ENCODE measurements at regions not wholly inside any gene's neighbourhood (a gene's known extent, or its start where the extent isn't known, plus 50 kb on each side); places are given as distances from the start of the nearest gene placed in this dataset.
A peak's percentile ranks its signal among the peaks of the same experiment; 100 is the strongest.
"Not testable (repeated sequence)": the region's sequence is repeated elsewhere in the genome, so short reads cannot be mapped to it uniquely, and the experiment has no call there.

GRCh38 chr1:38193040-38193439 is 146.4 kb upstream of the POU3F1 start:
- DNase-seq (ENCODE audit: low spot score), result no peak

DNA sequence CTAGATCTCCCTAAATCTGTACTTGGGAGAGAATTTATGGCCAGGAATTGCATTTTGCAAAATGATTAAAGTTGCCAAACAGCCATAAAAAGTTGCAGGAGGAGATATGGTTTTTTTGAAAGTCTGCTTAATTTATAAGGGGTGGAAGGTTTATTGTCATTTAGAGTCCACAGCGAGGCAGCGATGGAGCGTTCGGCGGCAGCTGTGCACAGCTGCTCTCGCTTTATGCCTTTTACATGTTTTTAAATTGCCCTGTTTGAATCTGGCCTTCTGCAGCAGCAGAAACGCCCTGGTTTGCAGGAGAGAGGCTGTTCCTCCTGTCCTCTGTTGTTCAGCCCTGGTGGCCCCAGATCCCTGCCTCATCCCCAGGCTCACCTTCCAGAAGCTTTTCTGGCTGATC is 144.9 kb upstream of the POU3F1 start:
- no peak for DNase-seq (ENCODE audit: low spot score)

- no peak for DNase-seq (ENCODE audit: low spot score)
Measured at GRCh38 chr1:38190983-38191382, 144.4 kb upstream of the POU3F1 start.

DNA sequence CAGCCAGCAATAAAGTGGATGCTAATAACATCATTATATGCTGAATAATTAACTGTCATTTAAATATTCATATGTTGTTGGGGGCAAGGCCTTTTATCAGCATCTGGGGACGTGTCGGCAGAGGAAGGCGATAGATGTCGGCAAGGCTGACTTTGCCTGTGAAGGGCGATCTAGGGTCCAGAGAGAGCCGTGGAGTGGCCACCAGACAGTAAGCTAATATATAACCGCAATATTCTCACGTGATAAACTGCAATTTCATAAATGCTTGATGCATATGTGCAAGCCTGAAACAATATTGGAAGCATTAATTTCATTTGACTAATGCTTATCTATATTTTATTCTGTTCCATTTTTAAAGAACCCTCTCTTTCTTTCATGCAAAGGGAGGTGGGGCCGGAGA is 141.0 kb upstream of the POU3F1 start:
- DNase-seq (ENCODE audit: low spot score), result no peak

DNA sequence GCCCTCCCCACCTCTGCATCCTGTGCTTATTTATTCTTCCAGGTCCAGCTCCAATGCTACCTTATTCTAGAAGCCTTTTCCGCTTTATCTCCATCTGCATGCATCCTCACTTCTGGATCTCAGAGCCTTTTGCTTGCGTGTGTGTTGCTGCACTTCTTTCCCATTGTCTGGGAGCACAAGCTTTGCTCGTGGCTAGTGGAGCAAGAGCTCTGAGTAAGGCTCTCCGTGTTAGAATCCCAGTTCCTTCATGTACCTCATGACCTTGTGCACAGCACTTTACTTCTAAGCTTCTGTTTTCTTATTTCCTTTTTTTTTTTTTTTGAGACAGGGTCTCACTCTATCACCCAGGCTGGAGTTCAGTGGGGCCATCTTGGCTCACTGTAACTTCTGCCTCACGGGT is 140.0 kb upstream of the POU3F1 start:
- DNase-seq (ENCODE audit: low spot score), result no peak

- DNase-seq (ENCODE audit: low spot score), result no peak
Measured at GRCh38 chr1:38185913-38186312, 139.3 kb upstream of the POU3F1 start.

DNA sequence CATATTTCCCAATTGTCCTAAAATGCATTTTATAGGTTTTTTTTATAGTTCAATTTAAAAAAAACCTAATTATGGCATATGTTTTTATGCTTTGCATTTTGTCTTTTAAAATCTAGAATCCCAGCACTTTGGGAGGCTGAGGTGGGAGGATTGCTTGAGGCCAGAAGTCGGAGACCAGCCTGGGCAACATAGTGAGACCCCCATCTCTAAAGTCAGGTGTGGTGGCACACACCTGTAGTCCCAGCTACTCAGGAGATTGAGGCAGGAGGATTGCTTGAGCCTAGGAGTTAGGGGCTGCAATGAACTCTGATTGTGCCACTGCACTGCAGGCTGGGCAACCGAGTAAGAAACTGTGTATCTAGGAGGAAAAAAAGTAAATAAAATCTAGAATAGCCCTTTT is 137.2 kb upstream of the POU3F1 start:
- no peak for DNase-seq (ENCODE audit: low spot score)

- DNase-seq (ENCODE audit: low spot score), result no peak
Measured at GRCh38 chr1:38183096-38183495, 136.5 kb upstream of the POU3F1 start.

DNA sequence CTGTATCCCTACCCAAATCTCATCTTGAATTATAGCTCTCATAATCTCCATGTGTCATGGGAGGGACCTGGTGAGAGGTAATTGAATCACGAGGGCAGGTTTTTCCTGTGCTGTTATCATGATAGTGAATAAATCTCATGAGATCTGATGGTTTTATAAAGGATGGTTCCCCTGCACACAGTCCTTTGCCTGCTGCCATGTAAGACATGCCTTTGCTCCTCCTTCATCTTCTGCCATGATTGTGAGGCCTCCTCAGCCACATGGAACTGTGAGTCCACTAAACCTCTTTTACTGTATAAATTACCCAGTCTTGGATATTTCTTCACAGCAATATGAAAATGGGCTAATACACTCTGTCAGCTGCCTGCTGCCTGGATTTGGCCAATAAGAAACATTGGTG is 133.8 kb upstream of the POU3F1 start:
- DNase-seq (ENCODE audit: low spot score), result not testable (repeated sequence)

GRCh38 chr1:38179483-38179882 is 132.9 kb upstream of the POU3F1 start:
- DNase-seq (ENCODE audit: low spot score), result no peak

DNA sequence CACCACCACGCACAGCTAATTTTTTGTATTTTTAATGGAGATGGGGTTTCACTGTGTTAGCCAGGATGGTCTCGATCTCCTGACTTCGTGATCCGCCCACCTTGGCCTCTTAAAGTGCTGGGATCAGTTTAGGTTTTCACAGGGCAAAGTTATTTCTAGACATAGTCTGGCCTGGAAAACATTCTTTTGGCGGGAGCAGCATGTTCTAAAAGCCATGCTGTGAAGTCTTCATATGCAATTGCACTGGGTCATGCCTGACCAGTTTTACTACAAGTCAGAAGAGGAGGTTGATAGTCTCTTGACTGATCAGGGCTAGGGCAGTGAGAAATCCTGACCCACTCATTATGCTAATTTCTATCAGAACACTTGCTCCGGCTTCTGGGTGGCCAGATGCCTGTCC is 131.6 kb upstream of the POU3F1 start:
- DNase-seq (ENCODE audit: low spot score), result no peak

DNA sequence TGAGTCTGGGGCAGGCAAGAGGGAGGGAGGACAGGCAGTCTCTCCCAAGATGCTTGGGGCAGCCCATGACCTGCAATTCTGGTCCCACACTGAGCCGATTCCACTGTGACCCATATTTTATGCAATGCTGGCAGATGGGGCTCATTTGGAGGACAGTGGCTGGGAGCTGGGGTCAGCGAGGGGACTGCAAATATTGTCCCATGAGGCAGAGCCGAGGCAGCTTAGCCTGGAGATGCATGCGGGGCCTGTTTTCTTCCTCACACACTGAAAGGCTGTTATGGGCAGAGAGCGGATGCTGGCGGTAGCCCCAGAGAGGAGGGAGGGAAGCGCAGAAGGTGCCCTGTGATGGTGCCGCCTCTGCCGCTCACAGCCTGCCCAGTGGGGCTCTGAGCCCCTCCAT is 128.5 kb upstream of the POU3F1 start:
- DNase-seq (ENCODE audit: low spot score), result no peak

GRCh38 chr1:38173848-38174247 is 127.3 kb upstream of the POU3F1 start:
- DNase-seq (ENCODE audit: low spot score), result no peak

DNA sequence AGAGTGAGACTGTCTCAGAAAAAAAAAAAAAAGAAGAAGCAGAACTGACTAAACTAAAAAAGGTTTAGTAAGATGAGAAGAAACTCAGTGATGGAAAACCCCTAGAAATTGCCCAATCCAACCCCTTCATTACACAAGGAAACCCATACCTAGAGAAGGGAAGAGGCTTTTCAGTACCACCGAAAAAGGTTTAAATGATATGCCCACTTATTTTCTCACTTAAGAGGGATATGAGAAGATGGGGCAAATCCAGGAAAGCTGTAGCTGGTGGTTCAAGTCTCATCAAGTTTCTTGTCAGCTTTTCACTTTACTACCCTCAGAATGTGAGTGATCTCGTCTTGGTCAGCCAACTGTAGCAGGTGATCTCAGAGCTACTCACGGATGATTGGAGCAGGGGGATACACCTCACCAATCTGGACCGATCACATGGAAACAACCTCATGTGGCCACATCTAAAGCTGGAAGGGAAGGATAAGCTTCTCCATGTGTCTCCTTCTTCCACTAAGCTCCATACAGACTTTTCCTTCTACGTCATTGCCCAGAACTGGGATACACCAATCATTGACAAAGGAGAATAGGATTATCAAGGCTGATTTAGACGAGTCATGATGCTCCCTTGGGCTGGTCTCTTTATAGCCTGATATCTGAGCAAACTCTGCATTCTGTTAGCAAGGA is 126.7 kb upstream of the POU3F1 start:
- DNase-seq (ENCODE audit: low spot score), result no peak

GRCh38 chr1:38169121-38169520 is 122.5 kb upstream of the POU3F1 start:
- DNase-seq (ENCODE audit: low spot score), result no peak

DNA sequence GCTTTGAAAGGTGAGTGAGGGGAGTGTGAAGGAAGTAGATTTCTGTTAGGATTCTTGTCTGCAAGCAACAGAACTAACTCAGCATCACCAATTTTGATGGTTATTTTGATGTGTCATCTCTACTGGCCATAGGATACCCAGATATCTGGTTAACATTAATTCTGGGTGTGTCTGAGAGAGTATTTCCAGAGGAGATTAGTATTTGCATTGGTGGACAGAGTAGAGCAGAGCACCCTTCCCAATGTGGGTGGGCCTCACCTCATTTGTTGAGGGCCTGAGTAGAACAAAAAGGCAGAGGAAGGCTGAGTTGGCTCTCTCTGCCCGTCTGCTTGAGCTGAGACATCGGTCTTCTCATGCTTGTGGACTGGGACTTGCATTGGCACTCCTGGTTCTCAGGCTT is 121.8 kb upstream of the POU3F1 start:
- DNase-seq (ENCODE audit: low spot score), result no peak

DNA sequence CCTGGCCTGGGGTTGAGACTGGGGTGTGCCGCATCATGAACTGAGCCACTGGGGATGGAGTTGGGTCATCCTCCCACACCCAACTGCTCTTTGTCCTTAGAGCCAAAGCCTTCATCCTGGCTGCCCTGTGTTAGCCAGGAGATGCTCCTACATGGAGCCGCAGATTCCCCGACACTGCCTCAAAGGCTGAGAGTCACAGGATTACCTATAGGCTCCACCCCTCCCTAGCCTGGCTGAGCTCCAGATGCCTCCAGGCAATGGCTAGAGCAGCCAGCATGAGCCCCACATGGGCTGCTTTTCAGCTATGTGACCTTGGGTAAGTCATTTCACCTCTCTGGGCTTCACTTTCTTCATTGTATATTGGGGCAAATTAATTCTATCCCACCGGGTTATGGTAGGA is 119.9 kb upstream of the POU3F1 start:
- DNase-seq (ENCODE audit: low spot score), result no peak

DNA sequence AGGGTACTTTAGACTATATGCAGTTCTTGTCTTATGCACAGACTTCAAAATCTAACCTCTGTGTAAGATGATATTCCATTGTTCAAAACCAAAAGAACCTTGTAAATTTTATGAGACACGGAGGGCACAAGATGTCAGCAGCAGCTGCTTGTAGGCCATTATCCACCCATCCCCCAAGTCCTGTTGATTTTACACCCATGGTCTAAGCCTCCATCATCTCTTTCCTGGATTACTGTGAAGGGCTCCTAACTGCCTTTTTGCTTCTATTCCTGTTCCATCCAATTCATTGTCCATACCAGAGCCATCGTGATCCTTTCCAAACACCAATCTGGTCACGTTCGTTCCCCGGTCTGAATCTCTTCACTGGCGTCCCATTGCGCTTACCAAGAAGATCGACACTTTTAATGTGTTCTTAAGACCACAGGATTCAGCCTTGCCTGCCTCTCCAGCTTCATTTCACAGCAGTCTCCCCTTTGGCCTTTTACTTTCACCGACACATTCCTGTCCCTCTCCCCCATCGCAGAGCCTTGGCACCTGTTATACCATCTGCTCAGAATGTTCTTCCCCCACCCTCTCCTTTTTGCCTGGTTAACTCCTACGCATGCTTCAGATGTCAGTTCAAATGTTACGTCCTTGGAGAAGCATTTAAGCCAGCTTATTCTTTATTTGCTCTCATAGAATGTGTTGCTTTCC is 107.3 kb upstream of the POU3F1 start:
- DNase-seq (ENCODE audit: low spot score), result no peak

- no peak for DNase-seq (ENCODE audit: low spot score)
Measured at GRCh38 chr1:38153066-38153777, 106.6 kb upstream of the POU3F1 start.

DNA sequence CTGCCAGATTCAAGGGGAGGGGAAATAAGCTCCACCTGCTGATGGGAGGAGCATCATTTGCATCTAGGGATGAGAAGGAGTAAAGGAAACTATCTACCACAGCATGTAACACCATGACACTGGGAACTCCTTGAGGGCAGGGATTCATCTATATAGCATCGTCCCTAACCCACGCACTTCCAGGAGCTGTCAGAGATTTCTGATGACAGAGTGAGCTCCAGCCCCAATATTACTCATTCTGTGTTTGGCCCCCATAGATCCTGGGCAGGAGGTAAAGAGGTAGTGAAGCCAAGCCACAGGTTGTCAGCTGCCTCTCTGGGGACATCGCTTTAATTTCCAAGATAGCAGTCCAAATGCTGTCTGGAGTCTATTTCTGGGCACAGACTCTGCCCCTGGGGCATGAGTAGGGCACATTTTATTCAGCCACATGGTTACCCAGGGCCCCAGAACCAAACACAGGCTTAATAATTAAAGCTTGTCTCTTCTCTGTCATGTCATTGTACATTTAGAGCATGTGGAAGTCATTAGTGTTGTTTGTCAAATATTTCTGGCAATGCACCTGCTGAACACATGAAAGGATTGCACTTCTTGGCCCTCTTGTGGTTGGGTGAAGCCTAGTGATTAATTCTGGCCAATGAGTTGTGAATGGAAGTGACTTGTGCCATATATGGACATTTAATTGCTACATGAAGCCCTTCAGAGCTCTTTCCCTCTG is 105.9 kb upstream of the POU3F1 start:
- DNase-seq (ENCODE audit: low spot score), result peak; percentile 44

GRCh38 chr1:38151399-38151798 is 104.8 kb upstream of the POU3F1 start:
- DNase-seq (ENCODE audit: low spot score), result no peak

- not testable (repeated sequence) for DNase-seq (ENCODE audit: low spot score)
Measured at GRCh38 chr1:38146079-38146478, 99.5 kb upstream of the POU3F1 start.
